ENCODE measurements at regions not wholly inside any gene's neighbourhood (a gene's known extent, or its start where the extent isn't known, plus 50 kb on each side); places are given as distances from the start of the nearest gene placed in this dataset.

GRCh38 chr10:25713894-25714240, 220.2 kb upstream of the MYO3A start:
- TF ChIP-seq GATA3 (IDR thresholded peaks at IDR 0.05; ENCODE audit: low read depth, low read length) (no peak), GATA2 (IDR thresholded peaks at IDR 0.05; ENCODE audit: low read depth, low read length) (no peak)

Measured in SH-SY5Y (cell line).